Esophagus muscularis mucosa (tissue), 4 donors: ENCODE measurements at regions not wholly inside any gene's neighbourhood (a gene's known extent, or its start where the extent isn't known, plus 50 kb on each side); places are given as distances from the start of the nearest gene placed in this dataset.
A peak's percentile ranks its signal among the peaks of the same experiment; 100 is the strongest.

Experiments
- DNase-seq: peaks from one replicate; pipeline ENCODE4 v3.0.0-alpha.2; 2017; ENCODE audit errors: extremely low spot score
- H3K27ac ChIP-seq, 4 donors: fragments of 200-600 bp; sonication (generic); replicated peaks in 1 of 4; 1 replicate in 3 of 4; 2 replicates in 1 of 4; pipeline ENCODE4 v1.5.1; 2016 to 2019; ENCODE audit warnings: mild to moderate bottlenecking in 1 of 4
- H3K27me3 ChIP-seq, 4 donors: fragments of 200-600 bp; sonication (generic); one replicate each; pipeline versions ENCODE4 v1.5.1 to v1.6.0; 2016 to 2019
- H3K36me3 ChIP-seq, 4 donors: fragments of 200-600 bp; sonication (generic); one replicate each; pipeline ENCODE4 v1.5.1; 2016 to 2019
- H3K4me1 ChIP-seq, 4 donors: fragments of 200-600 bp; sonication (generic); one replicate each; pipeline ENCODE4 v1.5.1; 2016 to 2019
- H3K4me3 ChIP-seq, 4 donors: fragments of 200-600 bp; sonication (generic); 1 replicate in 2 of 4; 2 replicates in 2 of 4; pipeline ENCODE4 v1.5.1; 2016 to 2019; ENCODE audit warnings: mild to moderate bottlenecking in 4 of 4, moderate library complexity in 1 of 4
- H3K9me3 ChIP-seq, 4 donors: fragments of 200-600 bp; sonication (generic); 1 replicate in 3 of 4; 2 replicates in 1 of 4; pipeline ENCODE4 v1.5.1; 2016 to 2019
- EP300 ChIP-seq: sonication (generic); formaldehyde crosslinking; IDR thresholded peaks from one replicate; pipeline ENCODE4 v1.6.1; 2017; ENCODE audit warnings: antibody characterized with exemption
- POLR2A ChIP-seq: fragments of 450-650 bp; IDR thresholded peaks from one replicate; pipeline ENCODE4 v1.6.1; 2017; ENCODE audit warnings: antibody characterized with exemption, moderate library complexity, mild to moderate bottlenecking, low read depth
- POLR2AphosphoS5 ChIP-seq, 2 donors: sonication (generic); formaldehyde crosslinking; IDR thresholded peaks; one replicate each; pipeline ENCODE4 v1.6.1; 2017; ENCODE audit warnings: antibody characterized with exemption in 2 of 2
- WGBS: methylation state at CpG from one replicate; pipeline ENCODE4 v1.1.5; 2018; 5-methylcytosine and 5-hydroxymethylcytosine counted together
- intact Hi-C: fragments of 100-400 bp; cut with DNase I; formaldehyde crosslinking; loops from one replicate; pipeline ENCODE4 v1.15.1; 2023
- TF ChIP-seq, protein P1 (sequence below), 3 experiments: fragments of 200-600 bp in 2 of 3; fragments of 450-650 bp in 1 of 3; sonication (generic) in 2 of 3; IDR thresholded peaks; one replicate each; pipeline ENCODE4 v1.5.1; 2017 to 2019; ENCODE audit warnings: antibody characterized with exemption in 3 of 3, mild to moderate bottlenecking in 2 of 3, moderate library complexity in 1 of 3

DNA sequence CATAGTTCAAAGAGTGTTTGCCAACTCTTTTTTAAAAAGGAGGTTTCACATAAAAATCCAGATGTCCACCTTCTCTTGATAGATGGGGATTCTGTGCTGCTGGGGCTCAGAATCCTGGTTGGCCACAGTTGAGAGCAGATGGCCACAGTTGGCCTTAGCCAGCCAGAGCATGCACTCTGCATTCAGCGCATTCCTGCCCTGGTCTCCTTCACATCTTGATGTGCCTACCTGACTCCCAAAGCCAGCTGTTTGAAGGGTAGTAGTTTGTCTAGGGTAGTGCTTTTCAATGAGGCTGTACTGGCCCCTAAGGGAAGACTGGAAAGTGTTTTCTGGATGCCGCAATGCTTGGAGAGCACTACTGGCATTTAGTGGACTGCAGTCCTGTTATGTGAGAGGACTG is 208.1 kb upstream of the HDAC9 start:
- H3K27ac ChIP-seq: no peak overlapping the region
- H3K4me1 ChIP-seq: peaks cover 12 to 44% (median 41%) of the 10 kb centered on the region in 4 donors
- H3K27me3 ChIP-seq: no peaks in the 10 kb centered on the region
- intact Hi-C loops: no loop called here
- H3K4me3 ChIP-seq: no peak overlapping the region
- H3K36me3 ChIP-seq: no peaks in the 10 kb centered on the region
- no peak for DNase-seq
- 100% methylated on average over 2 of the region's 2 CpGs for WGBS
- TF ChIP-seq POLR2AphosphoS5 (IDR thresholded peaks at IDR 0.05): no peak
- no peak for TF ChIP-seq EP300
- no peak for TF ChIP-seq POLR2A
- TF ChIP-seq, protein P1, sequence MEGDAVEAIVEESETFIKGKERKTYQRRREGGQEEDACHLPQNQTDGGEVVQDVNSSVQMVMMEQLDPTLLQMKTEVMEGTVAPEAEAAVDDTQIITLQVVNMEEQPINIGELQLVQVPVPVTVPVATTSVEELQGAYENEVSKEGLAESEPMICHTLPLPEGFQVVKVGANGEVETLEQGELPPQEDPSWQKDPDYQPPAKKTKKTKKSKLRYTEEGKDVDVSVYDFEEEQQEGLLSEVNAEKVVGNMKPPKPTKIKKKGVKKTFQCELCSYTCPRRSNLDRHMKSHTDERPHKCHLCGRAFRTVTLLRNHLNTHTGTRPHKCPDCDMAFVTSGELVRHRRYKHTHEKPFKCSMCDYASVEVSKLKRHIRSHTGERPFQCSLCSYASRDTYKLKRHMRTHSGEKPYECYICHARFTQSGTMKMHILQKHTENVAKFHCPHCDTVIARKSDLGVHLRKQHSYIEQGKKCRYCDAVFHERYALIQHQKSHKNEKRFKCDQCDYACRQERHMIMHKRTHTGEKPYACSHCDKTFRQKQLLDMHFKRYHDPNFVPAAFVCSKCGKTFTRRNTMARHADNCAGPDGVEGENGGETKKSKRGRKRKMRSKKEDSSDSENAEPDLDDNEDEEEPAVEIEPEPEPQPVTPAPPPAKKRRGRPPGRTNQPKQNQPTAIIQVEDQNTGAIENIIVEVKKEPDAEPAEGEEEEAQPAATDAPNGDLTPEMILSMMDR (IDR thresholded peaks at IDR 0.05): no peak
- no peaks in the 10 kb centered on the region for H3K9me3 ChIP-seq

DNA sequence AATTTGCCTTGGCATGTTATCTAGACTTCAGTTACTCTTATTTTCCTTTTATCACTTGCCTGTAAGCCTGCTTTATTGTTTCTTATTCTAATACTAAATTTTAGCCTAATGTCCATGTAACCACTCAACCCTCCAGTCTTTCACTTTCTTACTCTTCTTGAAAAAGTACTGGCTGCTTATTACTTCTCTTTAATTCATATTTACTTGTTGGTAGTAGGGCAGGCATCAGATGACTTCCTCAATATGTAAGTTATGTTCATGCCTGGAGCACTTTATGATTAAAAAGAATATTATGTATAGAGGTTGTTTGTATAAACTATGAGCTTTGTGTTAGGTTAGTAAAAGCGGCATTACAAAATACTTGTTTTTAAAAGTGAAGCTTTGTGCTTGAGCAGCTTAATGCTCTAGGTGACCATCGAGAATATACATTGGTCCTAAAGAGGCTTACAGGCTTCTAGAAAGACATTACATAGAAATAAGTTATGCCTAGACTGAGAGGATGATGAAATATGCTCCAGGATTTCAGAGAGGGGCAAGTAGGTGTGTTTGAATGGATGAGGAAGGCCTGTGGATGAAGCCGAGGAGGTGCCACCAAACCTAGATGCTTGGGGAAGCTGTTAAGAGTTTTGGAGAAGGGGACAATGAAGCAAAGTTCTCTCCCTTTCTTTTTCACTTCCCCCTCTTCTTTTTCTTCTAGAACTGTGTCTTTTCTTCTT is 207.1 kb upstream of the HDAC9 start:
- Histone ChIP-seq H3K36me3 (no peaks in the 10 kb centered on the region), H3K4me3 (no peak overlapping the region), H3K4me1 (peaks cover 15 to 52% (median 50%) of the 10 kb centered on the region in 4 donors), H3K27me3 (no peaks in the 10 kb centered on the region), H3K9me3 (no peaks in the 10 kb centered on the region), H3K27ac (no peak overlapping the region)
- no peak for DNase-seq
- intact Hi-C loops: no loop called here
- 84% methylated on average over 3 of the region's 3 CpGs for WGBS
- TF ChIP-seq, protein P1 (IDR thresholded peaks at IDR 0.05): no peak
- TF ChIP-seq EP300 (no peak), POLR2A (no peak), POLR2AphosphoS5 (IDR thresholded peaks at IDR 0.05) (no peak)

DNA sequence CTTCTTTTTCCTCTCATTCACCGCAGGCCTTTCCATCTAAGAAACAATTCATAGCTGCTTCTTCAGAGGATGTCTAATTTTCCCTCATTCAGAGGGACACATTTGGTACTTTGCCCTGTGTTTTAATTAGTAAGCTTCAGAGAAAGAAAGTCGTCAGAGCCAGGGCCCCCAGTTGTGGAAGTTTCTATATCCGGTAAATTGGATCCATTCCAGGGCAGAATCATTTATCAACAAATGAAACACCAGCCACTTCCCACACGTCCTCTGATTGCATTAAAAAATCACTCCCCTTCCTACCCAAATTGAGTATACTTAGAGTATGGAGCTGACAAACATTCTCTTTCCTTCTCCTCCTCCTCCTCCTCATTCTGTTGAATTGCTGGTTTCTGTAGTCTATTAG is 205.8 kb upstream of the HDAC9 start:
- Histone ChIP-seq H3K4me3 (no peak overlapping the region), H3K27ac (peak overlapping the region; percentile 8 to 31 (median 14)), H3K9me3 (no peaks in the 10 kb centered on the region), H3K36me3 (no peaks in the 10 kb centered on the region), H3K4me1 (peaks cover 15 to 65% (median 57%) of the 10 kb centered on the region in 4 donors), H3K27me3 (no peaks in the 10 kb centered on the region)
- 18% methylated on average over 4 of the region's 4 CpGs for WGBS
- DNase-seq: no peak
- TF ChIP-seq POLR2A: no peak
- TF ChIP-seq POLR2AphosphoS5 (IDR thresholded peaks at IDR 0.05): no peak
- TF ChIP-seq, protein P1 (IDR thresholded peaks at IDR 0.05): no peak
- no peak for TF ChIP-seq EP300
- intact Hi-C loops: no loop called here

DNA sequence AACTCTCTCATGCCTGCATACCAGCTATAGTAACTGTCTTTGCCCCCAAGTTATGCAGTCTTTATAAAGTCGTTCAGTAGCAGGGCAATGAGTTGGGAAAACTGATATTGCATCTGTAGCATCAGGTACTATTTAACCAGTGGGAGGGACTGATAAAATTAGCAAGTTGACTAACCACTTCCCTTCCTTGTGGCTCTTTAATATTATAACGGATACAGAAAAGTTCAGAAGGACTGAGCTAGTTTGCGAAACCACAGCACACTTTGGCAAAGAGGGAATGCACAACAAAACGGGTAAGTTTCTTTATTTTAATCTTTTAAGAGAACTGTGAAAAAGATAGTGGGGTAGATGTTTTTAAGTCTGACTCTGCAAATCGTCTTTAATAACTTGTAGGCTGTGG is 205.3 kb upstream of the HDAC9 start:
- no peaks in the 10 kb centered on the region for H3K36me3 ChIP-seq
- peak overlapping the region in 2 of 4 donors; percentile 8 to 20 for H3K4me3 ChIP-seq
- intact Hi-C loops: no loop called here
- DNase-seq: no peak
- TF ChIP-seq EP300: no peak
- TF ChIP-seq, protein P1 (IDR thresholded peaks at IDR 0.05): no peak
- no peak for TF ChIP-seq POLR2AphosphoS5 (IDR thresholded peaks at IDR 0.05)
- TF ChIP-seq POLR2A: no peak
- H3K9me3 ChIP-seq: no peaks in the 10 kb centered on the region
- H3K4me1 ChIP-seq: peaks cover 15 to 69% (median 58%) of the 10 kb centered on the region in 4 donors
- H3K27ac ChIP-seq: peak overlapping the region in 1 of 4 donors; percentile 8
- 57% methylated on average over 5 of the region's 5 CpGs for WGBS
- H3K27me3 ChIP-seq: no peaks in the 10 kb centered on the region

DNA sequence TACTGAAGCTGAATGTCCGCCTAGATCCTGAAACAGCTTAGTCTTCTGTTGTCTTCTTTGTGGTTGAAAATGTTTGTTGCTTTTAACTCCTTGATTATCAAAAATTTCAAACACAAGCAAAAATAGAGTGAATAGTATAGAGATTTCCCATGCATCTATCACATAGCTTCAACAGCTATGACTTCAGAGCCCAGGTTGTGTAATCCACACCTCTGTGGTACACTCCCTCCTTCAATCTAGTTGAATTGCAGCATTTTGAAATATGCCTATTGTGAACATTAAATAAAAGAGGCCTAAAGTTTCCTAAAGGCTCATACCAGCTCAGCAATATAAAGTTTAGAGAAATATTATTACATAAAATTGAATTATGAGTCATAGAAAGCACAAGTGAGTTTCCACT is 204.7 kb upstream of the HDAC9 start:
- TF ChIP-seq POLR2A: no peak
- TF ChIP-seq, protein P1 (IDR thresholded peaks at IDR 0.05): no peak
- TF ChIP-seq EP300: no peak
- no peak for TF ChIP-seq POLR2AphosphoS5 (IDR thresholded peaks at IDR 0.05)
- DNase-seq: no peak
- peaks cover 15 to 69% (median 58%) of the 10 kb centered on the region in 4 donors for H3K4me1 ChIP-seq
- 90% methylated on average over 1 of the region's 1 CpG for WGBS
- H3K27ac ChIP-seq: peak overlapping the region in 3 of 4 donors; percentile 64 to 76 (median 73)
- no peaks in the 10 kb centered on the region for H3K9me3 ChIP-seq
- intact Hi-C loops: no loop called here
- H3K4me3 ChIP-seq: peak overlapping the region in 3 of 4 donors; percentile 0 to 20 (median 8)
- H3K27me3 ChIP-seq: no peaks in the 10 kb centered on the region
- H3K36me3 ChIP-seq: no peaks in the 10 kb centered on the region
